A549 (cell line): ENCODE measurements at regions not wholly inside any gene's neighbourhood (a gene's known extent, or its start where the extent isn't known, plus 50 kb on each side); places are given as distances from the start of the nearest gene placed in this dataset.

Source experiments
- ATAC-seq, 2 experiments: fragments of 200-7000 bp in 1 of 2; fragments of >200 bp in 1 of 2; cut with Nextera tagmentation in 1 of 2; cut with Tn5 transposase in 1 of 2; 3 replicates each; pipeline versions ENCODE4 v1.8.0 to v1.9.1; 2018 to 2020; ENCODE audit warnings: mild to moderate bottlenecking in 1 of 2, moderate library complexity in 1 of 2
- CTCF ChIA-PET: fragments of 300-600 bp; sonication (Branson Sonifier 250); formaldehyde crosslinking; extraction: SDS; loops from one replicate; lab custom pipeline; 2021; ENCODE audit warnings: antibody characterized with exemption, inconsistent platforms; lab: Yijun Ruan, JAX
- POLR2A ChIA-PET: fragments of 350-600 bp; formaldehyde crosslinking; extraction: SDS; loops from one replicate; lab custom pipeline; 2021; ENCODE audit warnings: antibody characterized with exemption, inconsistent platforms; lab: Yijun Ruan, JAX
- DNase-seq, 2 experiments: peaks; one replicate each; pipeline versions ENCODE4 v3.0.0 to v3.0.0-alpha.2; 2011 to 2016; ENCODE audit warnings: low read depth in 1 of 2, low spot score in 1 of 2
- FAIRE-seq: peaks from 2 replicates; lab custom pipeline; 2011; peaks lifted over from hg19 to GRCh38; lab: Jason Lieb, UNC
- H3K27ac ChIP-seq, 2 experiments: fragments of >200 bp; sonication (Bioruptor Twin); formaldehyde crosslinking; 3 replicates each; pipeline ENCODE4 v1.5.1; 2016 to 2017
- H3K4me1 ChIP-seq: fragments of >200 bp; sonication (Bioruptor Twin); formaldehyde crosslinking; 3 replicates; pipeline ENCODE4 v1.6.1; 2016
- H3K4me2 ChIP-seq: fragments of >200 bp; sonication (Bioruptor Twin); formaldehyde crosslinking; 3 replicates; pipeline ENCODE4 v1.6.1; 2016
- H3K4me3 ChIP-seq: fragments of >200 bp; sonication (Bioruptor Twin); formaldehyde crosslinking; 3 replicates; pipeline ENCODE4 v1.5.1; 2016
- H3K9me3 ChIP-seq: fragments of >200 bp; sonication (Bioruptor Twin); formaldehyde crosslinking; 3 replicates; pipeline ENCODE4 v1.6.1; 2016
- BCL3 ChIP-seq: fragments of >200 bp; sonication (Bioruptor Twin); formaldehyde crosslinking; IDR thresholded peaks from 3 replicates; pipeline ENCODE4 v1.6.1; 2016
- BHLHE40 ChIP-seq: IDR thresholded peaks from 2 replicates; pipeline ENCODE4 v1.6.1; 2012; ENCODE audit warnings: low read depth, low read length, inconsistent platforms
- CBX8 ChIP-seq: fragments of 200-600 bp; sonication (generic); IDR thresholded peaks from 2 replicates; pipeline ENCODE4 v1.6.1; 2016
- CTCF ChIP-seq: fragments of >200 bp; sonication (Bioruptor Twin); formaldehyde crosslinking; IDR thresholded peaks from 3 replicates; pipeline ENCODE4 v1.5.1; 2016
- E2F6 ChIP-seq: IDR thresholded peaks from 2 replicates; pipeline ENCODE4 v1.6.1; 2012; ENCODE audit warnings: low read depth, borderline replicate concordance
- EHF ChIP-seq: fragments of 250-450 bp; sonication (Bioruptor Pico); IDR thresholded peaks from 2 replicates; pipeline ENCODE4 v1.5.0; 2020; ENCODE audit warnings: mild to moderate bottlenecking
- EP300 ChIP-seq, 2 experiments: fragments of >200 bp; sonication (Bioruptor Twin); formaldehyde crosslinking; IDR thresholded peaks; 2 replicates in 1 of 2; 3 replicates in 1 of 2; pipeline ENCODE4 v1.6.1; 2016 to 2017
- ESRRA ChIP-seq: fragments of 150-350 bp; IDR thresholded peaks from 2 replicates; pipeline ENCODE4 v1.6.1; 2014; ENCODE audit warnings: mild to moderate bottlenecking, low read length, borderline replicate concordance
- FOSB ChIP-seq: fragments of 250-450 bp; sonication (Bioruptor Pico); IDR thresholded peaks from 2 replicates; pipeline ENCODE4 v1.5.0; 2020; ENCODE audit warnings: mild to moderate bottlenecking, moderate library complexity
- FOXS1 ChIP-seq: fragments of 250-450 bp; sonication (Bioruptor Pico); IDR thresholded peaks from 2 replicates; pipeline ENCODE4 v1.5.0; 2020; ENCODE audit warnings: mild to moderate bottlenecking, moderate library complexity
- HDAC2 ChIP-seq: fragments of 200-600 bp; sonication (generic); IDR thresholded peaks from 2 replicates; pipeline ENCODE4 v1.6.1; 2016
- HEYL ChIP-seq: fragments of 250-450 bp; sonication (Bioruptor Pico); IDR thresholded peaks from 2 replicates; pipeline ENCODE4 v1.8.0; 2021; ENCODE audit warnings: mild to moderate bottlenecking, moderate library complexity
- HMGXB4 ChIP-seq: fragments of 250-450 bp; sonication (Bioruptor Pico); IDR thresholded peaks from 2 replicates; pipeline ENCODE4 v1.5.0; 2021; ENCODE audit warnings: mild to moderate bottlenecking, moderate library complexity, borderline replicate concordance
- JUNB ChIP-seq: fragments of >200 bp; sonication (Bioruptor Twin); formaldehyde crosslinking; IDR thresholded peaks from 2 replicates; pipeline ENCODE4 v1.6.1; 2016
- KDM1A ChIP-seq: fragments of 200-600 bp; sonication (generic); IDR thresholded peaks from 2 replicates; pipeline ENCODE4 v1.6.1; 2016; ENCODE audit warnings: low read depth, mild to moderate bottlenecking
- MAFK ChIP-seq: fragments of 450-650 bp; IDR thresholded peaks from 2 replicates; pipeline ENCODE4 v1.6.1; 2014; ENCODE audit not compliant: partially characterized antibody
- MAX ChIP-seq: IDR thresholded peaks from 2 replicates; pipeline ENCODE4 v1.6.1; 2012
- MYC ChIP-seq: IDR thresholded peaks from 2 replicates; pipeline ENCODE4 v1.6.1; 2012; ENCODE audit warnings: mild to moderate bottlenecking, inconsistent platforms, low read length, improper control_type of control experiment, borderline replicate concordance
- NFE2L2 ChIP-seq: fragments of 150-350 bp; conservative IDR thresholded peaks from 2 replicates; pipeline ENCODE4 v1.6.1; 2014; ENCODE audit warnings: low read length
- PBX3 ChIP-seq: IDR thresholded peaks from 2 replicates; pipeline ENCODE4 v1.6.1; 2012
- POLR2A ChIP-seq: IDR thresholded peaks from 2 replicates; pipeline ENCODE4 v1.6.1; 2012; ENCODE audit warnings: mild to moderate bottlenecking, low read length
- SMC3 ChIP-seq: fragments of >200 bp; sonication (Bioruptor Twin); formaldehyde crosslinking; IDR thresholded peaks from 3 replicates; pipeline ENCODE4 v1.6.1; 2018; ENCODE audit warnings: inconsistent platforms
- SREBF2 ChIP-seq: fragments of 450-650 bp; IDR thresholded peaks from 2 replicates; pipeline ENCODE4 v1.6.1; 2014; ENCODE audit warnings: mild to moderate bottlenecking, moderate library complexity
- TFCP2L1 ChIP-seq: fragments of 250-450 bp; sonication (Bioruptor Pico); IDR thresholded peaks from 2 replicates; pipeline ENCODE4 v1.5.0; 2021; ENCODE audit warnings: mild to moderate bottlenecking
- ZC3H11A ChIP-seq: fragments of 450-650 bp; IDR thresholded peaks from 2 replicates; pipeline ENCODE4 v1.6.1; 2014; ENCODE audit warnings: antibody characterized with exemption, mild to moderate bottlenecking
- ZSCAN20 ChIP-seq: fragments of 250-450 bp; sonication (Bioruptor Pico); IDR thresholded peaks from 2 replicates; pipeline ENCODE4 v1.8.0; 2022; ENCODE audit warnings: mild to moderate bottlenecking, moderate library complexity
- WGBS: methylation state at CpG from one replicate; pipeline ENCODE4 v1.1.6; 2017; ENCODE audit errors: missing lambda C conversion rate; 5-methylcytosine and 5-hydroxymethylcytosine counted together

- no peak for TF ChIP-seq BCL3
These were observed 299.7 kb downstream of the TNS1 start (continued) for GRCh38 chr2:217703102-217703501.

GRCh38 chr2:217701622-217702021, 301.2 kb downstream of the TNS1 start:
- ChIA-PET CTCF (interaction anchor here (1.0 to 1.8 kb wide), 2 partner anchors 11 to 13 kb away, joined by 3 to 6 read pairs; no protein-coding TSS in a partner anchor), POLR2A (no interaction called here)
- no peak for FAIRE-seq
- Histone ChIP-seq H3K4me2 (no peak overlapping the region), H3K4me1 (no peaks in the 10 kb centered on the region), H3K27ac (no peak overlapping the region), H3K4me3 (no peak overlapping the region), H3K9me3 (no peaks in the 10 kb centered on the region)
- no peak for ATAC-seq
- 58% methylated on average over 5 of the region's 5 CpGs for WGBS
- no peak for DNase-seq
- no peak for TF ChIP-seq ESRRA
- no peak for TF ChIP-seq MYC
- TF ChIP-seq CBX8: no peak
- TF ChIP-seq FOSB (CRISPR knock-in tag): no peak
- TF ChIP-seq E2F6: no peak
- no peak for TF ChIP-seq SREBF2
- no peak for TF ChIP-seq ZSCAN20 (CRISPR knock-in tag)
- TF ChIP-seq KDM1A: no peak

- FAIRE-seq: no peak
- no peak overlapping the region for H3K4me2 ChIP-seq
- no peak for ATAC-seq
- TF ChIP-seq SREBF2: no peak
- no peak for TF ChIP-seq FOXS1
- TF ChIP-seq BHLHE40: no peak
- no peak for TF ChIP-seq NFE2L2
- TF ChIP-seq ESRRA: no peak
- TF ChIP-seq EHF (CRISPR knock-in tag): no peak
- no peak for TF ChIP-seq PBX3
- TF ChIP-seq, all 56 proteins: peak for 0
- Histone ChIP-seq H3K4me3 (no peak overlapping the region), H3K27ac (no peak overlapping the region), H3K4me1 (no peaks in the 10 kb centered on the region), H3K9me3 (no peaks in the 10 kb centered on the region)
- ChIA-PET POLR2A (no interaction called here), CTCF (interaction anchor here (1.3 kb wide), 1 partner anchor 14 kb away, joined by 3 read pairs; no protein-coding TSS in a partner anchor)
- no peak for DNase-seq
- WGBS: 70% methylated on average over 3 of the region's 3 CpGs
These were observed 304.1 kb downstream of the TNS1 start for GRCh38 chr2:217698691-217699090.

GRCh38 chr2:217695033-217695520, 307.7 kb downstream of the TNS1 start:
- 46% methylated on average over 3 of the region's 3 CpGs for WGBS
- POLR2A ChIA-PET: no interaction called here
- Histone ChIP-seq H3K4me3 (no peak overlapping the region), H3K4me1 (peaks cover 8% of the 10 kb centered on the region; the same call in 1 of the 3 replicates), H3K27ac (no peak overlapping the region), H3K9me3 (no peaks in the 10 kb centered on the region), H3K4me2 (no peak overlapping the region)
- DNase-seq (no peak), FAIRE-seq (no peak), ATAC-seq (no peak)
- no peak for TF ChIP-seq MAFK
- TF ChIP-seq TFCP2L1 (CRISPR knock-in tag): no peak
- TF ChIP-seq ZC3H11A: no peak
- TF ChIP-seq ESRRA: no peak
- no peak for TF ChIP-seq HMGXB4 (CRISPR knock-in tag)
- TF ChIP-seq E2F6: no peak
- no peak for TF ChIP-seq HEYL (CRISPR knock-in tag)
- TF ChIP-seq HDAC2: no peak
- no peak for TF ChIP-seq POLR2A
- no peak for TF ChIP-seq SMC3
- TF ChIP-seq EP300 (IDR thresholded peaks at IDR 0.05): no peak
- TF ChIP-seq SREBF2: no peak
- no peak for TF ChIP-seq ZSCAN20 (CRISPR knock-in tag)
- no peak for TF ChIP-seq CTCF
- TF ChIP-seq MAX: no peak
- TF ChIP-seq JUNB: no peak
- CTCF ChIA-PET: interaction anchor here (1.2 to 1.9 kb wide), 2 partner anchors 18 to 43 kb away, joined by 3 to 6 read pairs; no protein-coding TSS in a partner anchor
